Testis (tissue), 2 donors: ENCODE measurements at regions not wholly inside any gene's neighbourhood (a gene's known extent, or its start where the extent isn't known, plus 50 kb on each side); places are given as distances from the start of the nearest gene placed in this dataset.

Experiments
- DNase-seq: peaks from one replicate; pipeline ENCODE4 v3.0.0-alpha.2; 2019
- H3K27ac ChIP-seq, 2 donors: fragments of 200-600 bp; sonication (generic); one replicate each; pipeline ENCODE4 v1.5.1; 2019
- H3K27me3 ChIP-seq: fragments of 200-600 bp; sonication (generic); one replicate; pipeline ENCODE4 v1.5.1; 2019
- H3K36me3 ChIP-seq: fragments of 200-600 bp; sonication (generic); one replicate; pipeline ENCODE4 v1.5.1; 2017; ENCODE audit warnings: low read depth; ENCODE audit errors: missing control alignments
- H3K4me1 ChIP-seq: fragments of 200-600 bp; sonication (generic); one replicate; pipeline ENCODE4 v1.5.1; 2019
- H3K4me3 ChIP-seq, 2 donors: fragments of 200-600 bp; sonication (generic); one replicate each; pipeline ENCODE4 v1.5.1; 2017 to 2019
- H3K9me3 ChIP-seq: fragments of 200-600 bp; sonication (generic); one replicate; pipeline ENCODE4 v1.5.1; 2017
- CTCF ChIP-seq, 3 experiments: fragments of 450-650 bp in 2 of 3; fragments of 200-600 bp in 1 of 3; sonication (generic) in 1 of 3; IDR thresholded peaks; one replicate each; pipeline ENCODE4 v1.5.1; 2016 to 2019; ENCODE audit warnings: antibody characterized with exemption in 3 of 3, mild to moderate bottlenecking in 2 of 3, moderate library complexity in 1 of 3
- POLR2A ChIP-seq: fragments of 450-650 bp; IDR thresholded peaks from one replicate; pipeline ENCODE4 v1.6.1; 2017; ENCODE audit warnings: antibody characterized with exemption, mild to moderate bottlenecking, moderate library complexity
- WGBS, 2 donors: methylation state at CpG; one replicate each; pipeline ENCODE4 v1.1.5; 2018; 5-methylcytosine and 5-hydroxymethylcytosine counted together
- intact Hi-C: fragments of 100-400 bp; cut with DNase I; formaldehyde crosslinking; loops from one replicate; pipeline ENCODE4 v1.15.1; 2023; ENCODE audit warnings: low total_unique reads

- Histone ChIP-seq H3K9me3 (no peaks in the 10 kb centered on the region), H3K27me3 (no peaks in the 10 kb centered on the region), H3K4me3 (no peak overlapping the region), H3K27ac (no peak overlapping the region), H3K36me3 (no peaks in the 10 kb centered on the region), H3K4me1 (no peaks in the 10 kb centered on the region)
- TF ChIP-seq POLR2A = no peak
- TF ChIP-seq CTCF (IDR thresholded peaks at IDR 0.05) = no peak
- WGBS, 2 donors = 51 to 63% methylated on average over 8 of the region's 8 CpGs
- intact Hi-C loops = no loop called here
- no peak for DNase-seq
These were observed 553.9 kb upstream of the MKI67 start for GRCh38 chr10:128680116-128680515.

- no peak for DNase-seq
- WGBS, 2 donors = 69 to 71% methylated on average over 5 of the region's 5 CpGs
- no peak for TF ChIP-seq POLR2A
- no peak for TF ChIP-seq CTCF (IDR thresholded peaks at IDR 0.05)
- intact Hi-C loops = no loop called here
- Histone ChIP-seq H3K4me1 (no peaks in the 10 kb centered on the region), H3K4me3 (no peak overlapping the region), H3K27me3 (no peaks in the 10 kb centered on the region), H3K36me3 (no peaks in the 10 kb centered on the region), H3K27ac (no peak overlapping the region), H3K9me3 (no peaks in the 10 kb centered on the region)
These were observed 558.0 kb upstream of the MKI67 start for GRCh38 chr10:128684215-128684614.

- WGBS, 2 donors = 75 to 78% methylated on average over 11 of the region's 11 CpGs
- no peaks in the 10 kb centered on the region for H3K4me1 ChIP-seq
- H3K36me3 ChIP-seq = no peaks in the 10 kb centered on the region
- TF ChIP-seq CTCF (IDR thresholded peaks at IDR 0.05) (no peak), POLR2A (no peak)
- H3K4me3 ChIP-seq = no peak overlapping the region
- no peaks in the 10 kb centered on the region for H3K27me3 ChIP-seq
- H3K27ac ChIP-seq = no peak overlapping the region
- DNase-seq = no peak
- H3K9me3 ChIP-seq = no peaks in the 10 kb centered on the region
- intact Hi-C loops = no loop called here
These were observed 560.5 kb upstream of the MKI67 start for GRCh38 chr10:128686630-128687278.

GRCh38 chr10:128687408-128687807, 561.2 kb upstream of the MKI67 start:
- Histone ChIP-seq H3K4me3 (no peak overlapping the region), H3K4me1 (no peaks in the 10 kb centered on the region), H3K27ac (no peak overlapping the region), H3K36me3 (no peaks in the 10 kb centered on the region), H3K27me3 (no peaks in the 10 kb centered on the region), H3K9me3 (no peaks in the 10 kb centered on the region)
- intact Hi-C loops = no loop called here
- TF ChIP-seq CTCF (IDR thresholded peaks at IDR 0.05) (no peak), POLR2A (no peak)
- no peak for DNase-seq
- 36 to 52% methylated on average over 3 of the region's 3 CpGs for WGBS, 2 donors

GRCh38 chr10:128687927-128688549, 561.8 kb upstream of the MKI67 start:
- intact Hi-C loops = no loop called here
- Histone ChIP-seq H3K36me3 (no peaks in the 10 kb centered on the region), H3K4me3 (no peak overlapping the region), H3K27me3 (no peaks in the 10 kb centered on the region), H3K4me1 (no peaks in the 10 kb centered on the region), H3K9me3 (no peaks in the 10 kb centered on the region), H3K27ac (no peak overlapping the region)
- 68 to 74% methylated on average over 14 of the region's 14 CpGs for WGBS, 2 donors
- TF ChIP-seq CTCF (IDR thresholded peaks at IDR 0.05) (no peak), POLR2A (no peak)
- DNase-seq = no peak
